Endothelial cell of umbilical vein (primary cell): ENCODE measurements at regions not wholly inside any gene's neighbourhood (a gene's known extent, or its start where the extent isn't known, plus 50 kb on each side); places are given as distances from the start of the nearest gene placed in this dataset.

Experiments
- BruUV-seq: library from RNA; stranded (reverse); fragments of 400-500 nt; replicated peaks from 2 replicates; lab custom pipeline; 2021; lab: Mats Ljungman, UMichigan
- CTCF ChIA-PET: fragments of 300-600, 350-600 bp; sonication (Branson Sonifier 250); formaldehyde crosslinking; loops from one replicate; lab custom pipeline; 2021; ENCODE audit warnings: antibody characterized with exemption, inconsistent platforms; lab: Charles Lee
- POLR2A ChIA-PET: fragments of 300-600, 350-600 bp; sonication (Branson Sonifier 250); formaldehyde crosslinking; loops from one replicate; lab custom pipeline; 2021; ENCODE audit warnings: antibody characterized with exemption, inconsistent platforms; lab: Charles Lee
- DNase-seq: peaks from one replicate; pipeline ENCODE4 v3.0.0-alpha.2; 2011; ENCODE audit warnings: low read depth, low spot score
- FAIRE-seq: peaks from 2 replicates; lab custom pipeline; 2011; peaks lifted over from hg19 to GRCh38; lab: Jason Lieb, UNC
- H2AFZ ChIP-seq: 2 replicates; pipeline ENCODE4 v1.6.0; 2012; ENCODE audit warnings: low read depth, low read length, control low read depth, inconsistent platforms
- H3K27ac ChIP-seq: 2 replicates; pipeline ENCODE4 v1.5.1; 2011; ENCODE audit warnings: low read depth, mild to moderate bottlenecking, control low read depth, low read length, moderate library complexity; ENCODE audit not compliant: insufficient read depth
- H3K27me3 ChIP-seq, 2 experiments: 2 replicates each; pipeline versions ENCODE4 v1.6.0 to v1.6.1; 2011; ENCODE audit warnings: low read length in 2 of 2, mixed read lengths in 1 of 2; ENCODE audit not compliant: control insufficient read depth in 2 of 2, insufficient read depth in 2 of 2
- H3K36me3 ChIP-seq, 2 experiments: 2 replicates in 1 of 2; 3 replicates in 1 of 2; pipeline ENCODE4 v1.5.1; 2011; ENCODE audit warnings: low read length in 2 of 2, mild to moderate bottlenecking in 1 of 2, moderate library complexity in 1 of 2; ENCODE audit not compliant: control insufficient read depth in 2 of 2, insufficient read depth in 2 of 2; ENCODE audit errors: extremely low read depth in 1 of 2
- H3K4me1 ChIP-seq: 3 replicates; pipeline ENCODE4 v1.5.1; 2011; ENCODE audit warnings: mild to moderate bottlenecking, low read length; ENCODE audit not compliant: control insufficient read depth, insufficient read depth; ENCODE audit errors: extremely low read depth
- H3K4me2 ChIP-seq: 2 replicates; pipeline ENCODE4 v1.6.1; 2011; ENCODE audit warnings: low read length, control low read depth, mixed read lengths; ENCODE audit not compliant: insufficient read depth
- H3K4me3 ChIP-seq, 3 experiments: fragments of 200-600 bp in 1 of 3; sonication (generic), shearing (Covaris generic) in 1 of 3; replicated peaks in 1 of 3; 2 replicates each; pipeline ENCODE4 v1.5.1; 2011 to 2016; ENCODE audit warnings: control low read depth in 3 of 3, low read length in 3 of 3, mild to moderate bottlenecking in 2 of 3, inconsistent platforms in 1 of 3, low read depth in 1 of 3, moderate library complexity in 1 of 3; ENCODE audit not compliant: insufficient read depth in 1 of 3
- H3K79me2 ChIP-seq: 2 replicates; pipeline ENCODE4 v1.6.0; 2012; ENCODE audit warnings: low read length, inconsistent platforms; ENCODE audit not compliant: control insufficient read depth, insufficient read depth
- H3K9ac ChIP-seq: replicated peaks from 2 replicates; pipeline ENCODE3; 2011; ENCODE audit warnings: low read length, control low read depth; ENCODE audit not compliant: insufficient read depth; ENCODE audit errors: extremely low read depth
- H3K9me1 ChIP-seq: replicated peaks from 3 replicates; pipeline ENCODE4 v1.6.0; 2011; ENCODE audit warnings: mild to moderate bottlenecking, low read length; ENCODE audit not compliant: control insufficient read depth, insufficient read depth; ENCODE audit errors: extremely low read depth
- H3K9me3 ChIP-seq: replicated peaks from 2 replicates; pipeline ENCODE4 v1.5.1; 2012; ENCODE audit warnings: low read length, inconsistent platforms; ENCODE audit not compliant: control insufficient read depth, insufficient read depth
- H4K20me1 ChIP-seq: replicated peaks from 2 replicates; pipeline ENCODE3; 2011; ENCODE audit warnings: mild to moderate bottlenecking, low read length; ENCODE audit not compliant: control insufficient read depth, insufficient read depth; ENCODE audit errors: extremely low read depth
- EZH2 ChIP-seq: IDR thresholded peaks from 2 replicates; pipeline ENCODE4 v1.6.1; 2012; ENCODE audit warnings: borderline replicate concordance, low read depth, mild to moderate bottlenecking, moderate library complexity, low read length, inconsistent platforms; ENCODE audit not compliant: severe bottlenecking
- FOS ChIP-seq: IDR thresholded peaks from 2 replicates; pipeline ENCODE4 v1.6.1; 2011; ENCODE audit warnings: mild to moderate bottlenecking, low read length, moderate library complexity, borderline replicate concordance; ENCODE audit not compliant: insufficient read depth
- GATA2 ChIP-seq: IDR thresholded peaks from 2 replicates; pipeline ENCODE4 v1.7.0; 2011; ENCODE audit warnings: low read depth, mild to moderate bottlenecking, moderate library complexity, mixed read lengths, low read length; ENCODE audit not compliant: insufficient read length, insufficient read depth
- JUN ChIP-seq: IDR thresholded peaks from 2 replicates; pipeline ENCODE4 v1.6.1; 2011; ENCODE audit warnings: borderline replicate concordance, low read depth; ENCODE audit not compliant: insufficient read length, insufficient read depth
- MYC ChIP-seq: IDR thresholded peaks from one replicate; pipeline ENCODE4 v1.6.1; 2011; ENCODE audit warnings: mild to moderate bottlenecking, low read depth, low read length
- POLR2A ChIP-seq: IDR thresholded peaks from 2 replicates; pipeline ENCODE4 v1.6.1; 2012; ENCODE audit warnings: low read depth, mild to moderate bottlenecking, control low read depth, low read length
- POLR2AphosphoS5 ChIP-seq: IDR thresholded peaks from 2 replicates; pipeline ENCODE4 v1.6.1; 2012; ENCODE audit warnings: low read depth, mild to moderate bottlenecking, control low read depth, low read length, moderate library complexity; ENCODE audit not compliant: insufficient read depth
- dilution Hi-C: fragments of 300-500 bp; cut with MboI; formaldehyde crosslinking; loops from one replicate; pipeline ENCODE4 v1.15.0; 2019; ENCODE audit warnings: low sequenced_read_pairs; ENCODE audit not compliant: extremely low pct_ligation_motif_present
- intact Hi-C: fragments of 100-400 bp; cut with micrococcal nuclease; formaldehyde crosslinking; loops from one replicate; pipeline ENCODE4 v1.10.0; 2022
- TF ChIP-seq, protein P1 (sequence below): IDR thresholded peaks from 2 replicates; pipeline ENCODE4 v1.6.1; 2011; ENCODE audit not compliant: insufficient read depth, insufficient read length
- TF ChIP-seq, protein P2 (sequence below), 2 donors: IDR thresholded peaks; 1 replicate in 1 of 2; 2 replicates in 1 of 2; pipeline ENCODE4 v1.5.1; 2011; ENCODE audit warnings: low read length in 2 of 2, mild to moderate bottlenecking in 2 of 2, moderate library complexity in 2 of 2, control low read depth in 1 of 2, inconsistent platforms in 1 of 2, low read depth in 1 of 2; ENCODE audit not compliant: insufficient read depth in 1 of 2; ENCODE audit errors: extremely low read depth in 1 of 2

DNA sequence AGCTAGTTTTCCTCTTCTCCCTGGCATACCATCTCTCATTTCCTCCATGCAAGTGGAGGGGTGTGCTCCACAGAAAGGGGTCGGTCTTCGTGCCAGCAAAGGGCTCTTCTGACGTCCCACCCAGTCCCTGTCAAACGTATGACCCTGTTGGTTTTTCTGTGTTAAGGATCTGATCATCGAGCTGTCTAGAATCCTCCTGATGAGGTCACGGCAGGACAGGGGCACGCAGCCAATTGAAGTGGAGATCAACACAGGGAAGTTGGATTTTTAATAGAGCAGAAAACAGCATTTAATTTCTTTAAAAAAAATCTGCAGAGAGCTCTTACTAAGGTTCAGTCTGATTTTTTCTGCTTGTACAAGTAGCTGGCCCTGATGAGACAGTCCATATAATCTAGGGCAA lies 339.4 kb downstream of the TEX29 start:
- no TSS peak for BruUV-seq
- TF ChIP-seq, protein P1, sequence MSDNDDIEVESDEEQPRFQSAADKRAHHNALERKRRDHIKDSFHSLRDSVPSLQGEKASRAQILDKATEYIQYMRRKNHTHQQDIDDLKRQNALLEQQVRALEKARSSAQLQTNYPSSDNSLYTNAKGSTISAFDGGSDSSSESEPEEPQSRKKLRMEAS, result no peak
- TF ChIP-seq FOS, result no peak
- no peak for TF ChIP-seq MYC
- TF ChIP-seq, protein P2, sequence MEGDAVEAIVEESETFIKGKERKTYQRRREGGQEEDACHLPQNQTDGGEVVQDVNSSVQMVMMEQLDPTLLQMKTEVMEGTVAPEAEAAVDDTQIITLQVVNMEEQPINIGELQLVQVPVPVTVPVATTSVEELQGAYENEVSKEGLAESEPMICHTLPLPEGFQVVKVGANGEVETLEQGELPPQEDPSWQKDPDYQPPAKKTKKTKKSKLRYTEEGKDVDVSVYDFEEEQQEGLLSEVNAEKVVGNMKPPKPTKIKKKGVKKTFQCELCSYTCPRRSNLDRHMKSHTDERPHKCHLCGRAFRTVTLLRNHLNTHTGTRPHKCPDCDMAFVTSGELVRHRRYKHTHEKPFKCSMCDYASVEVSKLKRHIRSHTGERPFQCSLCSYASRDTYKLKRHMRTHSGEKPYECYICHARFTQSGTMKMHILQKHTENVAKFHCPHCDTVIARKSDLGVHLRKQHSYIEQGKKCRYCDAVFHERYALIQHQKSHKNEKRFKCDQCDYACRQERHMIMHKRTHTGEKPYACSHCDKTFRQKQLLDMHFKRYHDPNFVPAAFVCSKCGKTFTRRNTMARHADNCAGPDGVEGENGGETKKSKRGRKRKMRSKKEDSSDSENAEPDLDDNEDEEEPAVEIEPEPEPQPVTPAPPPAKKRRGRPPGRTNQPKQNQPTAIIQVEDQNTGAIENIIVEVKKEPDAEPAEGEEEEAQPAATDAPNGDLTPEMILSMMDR (IDR thresholded peaks at IDR 0.05; ENCODE audit: extremely low read depth in 1 of 2, insufficient read depth in 1 of 2, low read depth in 1 of 2, low read length in 2 of 2), result no peak
- no peak for TF ChIP-seq JUN
- no peak for TF ChIP-seq POLR2A
- no peak for TF ChIP-seq GATA2
- TF ChIP-seq EZH2, result no peak
- TF ChIP-seq POLR2AphosphoS5, result no peak
- Histone ChIP-seq H2AFZ (no peak overlapping the region), H3K9me3 (peaks cover 3% of the 10 kb centered on the region), H3K4me3 (no peak overlapping the region), H3K27me3 (no peaks in the 10 kb centered on the region), H4K20me1 (no peaks in the 10 kb centered on the region), H3K4me2 (no peak overlapping the region), H3K9ac (no peak overlapping the region), H3K36me3 (no peaks in the 10 kb centered on the region), H3K79me2 (no peaks in the 10 kb centered on the region), H3K4me1 (no peaks in the 10 kb centered on the region), H3K27ac (no peak overlapping the region), H3K9me1 (no peaks in the 10 kb centered on the region)
- dilution Hi-C loops (no loop called here), intact Hi-C loops (no loop called here)
- no peak for FAIRE-seq
- CTCF ChIA-PET, result no interaction called here
- POLR2A ChIA-PET, result no interaction called here
- DNase-seq, result no peak
